AG04450 (cell line): ENCODE measurements at regions not wholly inside any gene's neighbourhood (a gene's known extent, or its start where the extent isn't known, plus 50 kb on each side); places are given as distances from the start of the nearest gene placed in this dataset.

Experiments used
- CTCF ChIA-PET: fragments of 300-600, 350-600 bp; formaldehyde crosslinking; extraction: SDS; loops from one replicate; lab custom pipeline; 2022; ENCODE audit warnings: antibody characterized with exemption, inconsistent platforms; lab: Charles Lee
- POLR2A ChIA-PET: fragments of 350-600 bp; formaldehyde crosslinking; extraction: SDS; loops from one replicate; lab custom pipeline; 2021; ENCODE audit warnings: antibody characterized with exemption, inconsistent platforms; lab: Yijun Ruan, JAX
- DNase-seq: peaks from one replicate; pipeline ENCODE4 v3.0.0-alpha.2; 2011; ENCODE audit warnings: low read depth, low spot score
- H3K27ac ChIP-seq: one replicate; pipeline ENCODE4 v1.5.1; 2012; ENCODE audit warnings: low read depth, low read length, control low read depth
- H3K27me3 ChIP-seq: one replicate; pipeline ENCODE4 v1.6.0; 2012; ENCODE audit warnings: low read length; ENCODE audit not compliant: control insufficient read depth, insufficient read depth
- H3K4me3 ChIP-seq: 2 replicates; pipeline ENCODE4 v1.5.1; 2011; ENCODE audit warnings: mild to moderate bottlenecking, low read depth, low read length, control low read depth
- H3K9me3 ChIP-seq: 2 replicates; pipeline ENCODE4 v1.5.1; 2012; ENCODE audit warnings: low read length; ENCODE audit not compliant: control insufficient read depth, insufficient read depth
- CTCF ChIP-seq: IDR thresholded peaks from 2 replicates; pipeline ENCODE4 v1.5.1; 2011; ENCODE audit warnings: low read depth, low read length, control low read depth, inconsistent platforms

GRCh38 chr2:41160439-41160838 is 708.5 kb upstream of the SLC8A1 start:
- Histone ChIP-seq H3K4me3 (no peak overlapping the region), H3K9me3 (no peaks in the 10 kb centered on the region), H3K27ac (no peak overlapping the region), H3K27me3 (no peaks in the 10 kb centered on the region)
- POLR2A ChIA-PET = no interaction called here
- no peak for DNase-seq
- TF ChIP-seq CTCF = no peak
- CTCF ChIA-PET = no interaction called here

GRCh38 chr2:41167014-41167413 is 715.1 kb upstream of the SLC8A1 start:
- Histone ChIP-seq H3K4me3 (no peak overlapping the region), H3K9me3 (no peaks in the 10 kb centered on the region), H3K27ac (no peak overlapping the region), H3K27me3 (no peaks in the 10 kb centered on the region)
- ChIA-PET POLR2A (no interaction called here), CTCF (no interaction called here)
- DNase-seq = no peak
- no peak for TF ChIP-seq CTCF

- DNase-seq = no peak
- ChIA-PET POLR2A (no interaction called here), CTCF (no interaction called here)
- Histone ChIP-seq H3K27me3 (no peaks in the 10 kb centered on the region), H3K27ac (no peak overlapping the region), H3K9me3 (no peaks in the 10 kb centered on the region), H3K4me3 (no peak overlapping the region)
- TF ChIP-seq CTCF = no peak
These were observed 717.9 kb upstream of the SLC8A1 start for GRCh38 chr2:41169744-41170143.

- no peak for TF ChIP-seq CTCF
- CTCF ChIA-PET = no interaction called here
These were observed 718.7 kb upstream of the SLC8A1 start for GRCh38 chr2:41170589-41170988.

GRCh38 chr2:41180387-41180786 is 728.5 kb upstream of the SLC8A1 start:
- Histone ChIP-seq H3K9me3 (no peaks in the 10 kb centered on the region), H3K27ac (no peak overlapping the region), H3K4me3 (no peak overlapping the region), H3K27me3 (no peaks in the 10 kb centered on the region)
- TF ChIP-seq CTCF = no peak
- ChIA-PET POLR2A (no interaction called here), CTCF (no interaction called here)
- no peak for DNase-seq

More at GRCh38 chr2:41170589-41170988, 718.7 kb upstream of the SLC8A1 start:
- no peaks in the 10 kb centered on the region for H3K27me3 ChIP-seq
- POLR2A ChIA-PET = no interaction called here
- DNase-seq = no peak
- no peak overlapping the region for H3K4me3 ChIP-seq
- H3K9me3 ChIP-seq = no peaks in the 10 kb centered on the region
- H3K27ac ChIP-seq = no peak overlapping the region
